HG03354 (cell line): ENCODE measurements at regions not wholly inside any gene's neighbourhood (a gene's known extent, or its start where the extent isn't known, plus 50 kb on each side); places are given as distances from the start of the nearest gene placed in this dataset.

Experiments used
- ATAC-seq: cut with Tn5 transposase; IDR thresholded peaks from one replicate; pipeline ENCODE4 v1.9.1; 2021; ENCODE audit warnings: mild to moderate bottlenecking; ENCODE audit not compliant: unreplicated experiment, poor library complexity, severe bottlenecking

- ATAC-seq = no peak
Measured at GRCh38 chr9:95763983-95764382, 111.5 kb upstream of the ERCC6L2 start.

DNA sequence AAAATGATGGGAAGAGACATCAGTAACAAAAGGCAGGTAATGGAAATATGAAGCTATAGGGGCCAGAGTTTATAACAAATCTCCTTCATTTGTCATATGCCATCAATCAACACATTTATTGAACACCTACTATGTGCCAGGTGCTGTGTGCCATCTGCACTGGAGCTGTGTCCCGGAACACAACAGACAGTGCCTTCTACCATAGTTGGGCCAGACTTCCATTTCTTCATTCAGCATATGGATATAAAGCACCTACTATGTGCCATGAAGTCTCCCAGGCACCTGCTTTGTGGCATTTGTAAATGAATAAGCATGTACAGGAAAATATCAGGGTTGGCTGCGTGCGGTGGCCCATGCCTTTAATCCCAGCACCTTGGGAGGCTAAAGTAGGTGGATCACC lies 112.5 kb upstream of the ERCC6L2 start:
- ATAC-seq = no peak

DNA sequence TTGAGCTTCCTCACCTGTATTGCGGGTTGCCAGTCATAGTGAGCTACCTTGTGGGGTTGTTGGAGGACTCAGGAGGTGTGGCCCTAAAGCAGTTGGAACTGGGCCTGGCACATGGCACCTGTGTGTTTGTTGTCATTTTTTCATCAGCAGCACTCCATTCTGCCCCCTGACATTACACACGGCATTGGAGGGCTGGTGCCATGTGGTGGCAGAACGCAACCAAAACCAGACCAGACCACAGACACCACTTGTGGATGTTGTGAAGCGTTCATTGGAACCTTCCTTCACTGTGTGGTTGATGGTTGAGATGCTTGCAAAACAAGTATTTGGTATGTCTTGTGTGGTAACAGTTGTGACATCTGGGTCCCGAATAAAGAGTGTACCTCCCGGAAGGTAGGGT lies 113.2 kb upstream of the ERCC6L2 start:
- ATAC-seq = no peak

- ATAC-seq = no peak
Measured at GRCh38 chr9:95760791-95761190, 114.7 kb upstream of the ERCC6L2 start.

- no peak for ATAC-seq
Measured at GRCh38 chr9:95757439-95757838, 118.1 kb upstream of the ERCC6L2 start.

DNA sequence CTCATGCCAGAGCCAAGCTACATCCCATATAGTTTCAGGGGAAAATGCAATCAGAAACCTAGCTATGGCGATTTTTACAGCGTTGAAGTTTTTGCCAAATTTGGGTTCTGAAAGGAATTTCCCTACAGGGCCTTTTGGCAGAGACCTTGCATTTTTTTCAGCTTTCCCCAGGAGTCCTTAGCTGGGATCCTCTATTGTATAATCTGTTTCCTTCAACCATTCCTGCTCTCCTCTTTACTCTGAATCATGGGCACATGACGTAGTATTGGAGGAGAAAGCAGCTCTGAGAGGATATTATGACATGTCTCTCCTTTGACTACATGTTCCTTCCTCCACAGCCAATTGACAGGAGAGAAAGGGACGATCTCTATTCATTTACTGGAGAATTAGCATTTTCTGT lies 118.5 kb upstream of the ERCC6L2 start:
- no peak for ATAC-seq

DNA sequence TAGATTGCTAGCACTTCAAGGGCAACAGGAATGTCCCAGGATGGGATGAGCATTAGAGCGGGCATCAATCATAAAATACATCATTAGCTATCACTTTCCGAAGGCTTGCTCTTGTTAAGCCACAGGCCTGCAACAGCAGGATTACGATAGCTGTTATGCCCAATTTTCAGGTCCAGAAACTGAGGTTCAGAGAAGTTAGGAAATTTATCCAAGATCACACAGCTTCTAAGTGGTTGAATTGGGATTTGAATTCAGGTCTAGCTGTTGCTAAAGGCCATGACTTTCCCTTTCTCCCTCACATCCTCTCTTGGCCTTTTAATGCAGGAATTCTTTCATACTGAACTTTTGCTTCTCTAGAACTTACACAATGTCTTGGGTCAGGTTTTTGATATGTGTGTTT lies 119.4 kb upstream of the ERCC6L2 start:
- no peak for ATAC-seq

DNA sequence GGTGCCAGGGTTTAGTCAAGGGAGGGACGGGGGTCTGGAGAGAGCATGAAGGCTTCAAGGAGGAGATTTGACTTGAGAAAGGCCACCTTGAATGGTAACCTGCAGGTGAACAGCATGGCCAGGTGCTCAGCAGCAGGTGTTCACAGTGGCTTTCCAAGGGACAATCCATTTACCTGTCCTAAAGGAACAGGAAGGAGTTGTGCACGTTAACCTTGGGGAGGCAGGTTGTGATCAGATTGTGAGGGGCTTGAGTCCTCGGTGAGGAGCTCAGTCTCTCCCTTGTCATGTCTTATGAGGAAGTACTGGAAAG lies 120.1 kb upstream of the ERCC6L2 start:
- ATAC-seq = no peak

DNA sequence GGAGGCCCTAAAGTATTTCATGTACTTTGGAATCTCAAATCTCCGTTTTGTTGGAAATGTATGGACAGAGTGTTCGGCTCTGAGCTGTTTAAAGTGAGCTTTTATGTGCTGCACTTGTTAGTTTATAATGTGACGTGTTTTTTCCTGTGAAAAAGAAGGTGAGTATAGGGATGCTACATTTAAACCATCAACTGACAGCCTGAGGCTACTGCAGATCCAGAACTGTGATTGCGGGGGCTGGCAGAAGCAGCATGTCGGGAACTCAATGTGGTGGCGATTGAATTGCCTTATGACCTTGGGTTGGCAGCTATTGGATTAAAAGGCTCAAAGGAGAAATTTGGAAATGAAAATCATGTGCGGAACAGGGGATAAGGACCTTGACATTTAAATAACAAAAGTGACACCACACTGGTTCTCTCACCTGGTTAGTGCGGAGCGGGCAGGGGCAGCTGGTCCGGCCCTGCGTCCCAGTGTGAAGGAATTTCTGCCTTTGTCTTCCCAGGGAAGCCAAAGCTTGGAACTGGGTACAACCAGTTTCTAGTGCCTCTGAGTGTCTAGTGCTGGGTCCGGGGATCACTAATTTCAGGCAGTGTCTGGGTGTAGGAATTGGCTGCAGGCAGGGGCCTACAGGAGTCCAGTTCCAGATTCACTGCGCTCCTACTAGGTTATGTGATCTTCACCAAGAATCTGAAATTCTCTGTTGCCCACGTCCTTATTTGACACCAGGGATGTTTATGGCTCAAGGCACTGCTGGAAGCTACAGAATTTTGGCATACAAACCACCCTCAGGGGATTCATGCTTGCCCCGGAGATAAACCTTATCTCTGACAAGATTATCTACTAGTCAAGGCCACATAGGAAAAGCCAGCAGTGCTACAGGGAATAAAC lies 120.7 kb upstream of the ERCC6L2 start:
- no peak for ATAC-seq

DNA sequence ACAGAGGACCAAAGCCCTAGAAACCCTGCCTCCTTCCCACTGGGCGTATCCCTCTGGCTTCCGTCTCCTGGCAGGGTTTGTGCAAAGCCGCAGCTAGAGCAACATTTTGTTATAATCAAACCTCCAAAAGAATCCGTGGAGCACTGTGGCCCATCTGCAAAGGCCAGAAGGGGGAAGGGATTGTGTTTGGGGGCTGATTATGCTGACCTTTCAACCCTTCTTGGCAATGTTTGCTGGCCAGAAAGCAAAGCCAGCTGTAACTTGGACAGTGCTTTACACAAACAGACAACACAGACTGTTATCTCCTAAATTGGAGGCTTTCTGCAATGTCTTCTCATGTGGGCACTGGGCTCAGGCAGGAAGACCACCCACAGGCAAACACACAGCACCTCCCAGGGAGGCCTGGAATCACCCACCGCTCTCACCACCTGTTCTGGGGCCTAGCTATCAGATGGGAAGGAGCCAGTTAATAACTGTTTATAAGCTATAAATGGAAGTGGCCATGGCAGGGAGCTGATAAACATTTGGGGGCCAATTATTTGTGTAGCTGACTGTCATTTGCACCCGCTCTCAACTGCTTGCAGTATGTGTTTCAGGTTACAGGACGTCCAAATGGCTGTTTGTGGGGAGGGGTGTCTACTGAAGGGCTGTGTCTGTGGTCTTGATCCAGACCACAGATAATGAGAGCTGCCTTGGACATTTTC lies 121.6 kb upstream of the ERCC6L2 start:
- ATAC-seq = no peak

DNA sequence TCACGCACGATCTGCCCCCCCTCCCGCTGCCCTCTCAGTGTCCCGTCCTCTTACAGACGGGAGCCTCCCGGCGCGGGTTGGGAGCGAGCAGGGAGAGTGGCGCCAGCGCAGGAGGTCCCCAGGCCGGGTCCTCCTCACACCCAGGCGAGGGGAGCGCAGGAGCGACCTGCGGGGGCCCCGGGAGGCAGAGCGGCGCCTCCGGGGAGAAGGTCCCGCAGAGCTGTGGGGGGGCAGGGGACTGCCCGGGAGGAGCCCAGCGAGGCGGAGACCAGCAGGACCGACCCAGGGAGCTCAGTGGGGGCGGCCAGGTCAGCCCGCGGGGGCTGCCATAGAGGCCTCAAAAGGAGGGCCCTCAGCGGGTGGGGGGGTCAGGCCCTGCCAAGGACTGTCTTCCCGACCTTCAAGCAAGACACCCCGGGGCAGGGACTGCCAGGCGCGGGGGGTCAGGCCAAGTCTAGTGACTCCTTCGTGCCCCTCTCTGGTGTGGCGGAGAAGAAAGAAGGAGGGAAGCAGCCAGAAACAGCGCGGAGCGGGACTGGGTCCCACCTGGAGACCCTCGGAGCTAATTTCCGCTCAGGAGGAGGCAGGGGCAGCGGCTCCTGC lies 123.3 kb upstream of the ERCC6L2 start:
- ATAC-seq = no peak

DNA sequence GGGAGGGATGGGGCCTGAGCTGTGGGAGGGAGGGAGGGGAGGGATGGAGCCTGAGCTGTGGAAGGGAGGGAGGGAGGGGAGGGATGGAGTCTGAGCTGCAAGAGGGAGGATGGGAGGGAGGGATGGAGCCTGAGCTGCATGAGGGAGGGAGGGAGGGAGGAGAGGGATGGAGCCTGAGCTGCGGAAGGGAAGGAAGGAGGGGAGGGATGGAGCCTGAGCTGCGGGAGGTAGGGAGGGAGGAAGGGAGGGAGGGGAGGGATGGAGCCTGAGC lies 124.0 kb upstream of the ERCC6L2 start:
- no peak for ATAC-seq

DNA sequence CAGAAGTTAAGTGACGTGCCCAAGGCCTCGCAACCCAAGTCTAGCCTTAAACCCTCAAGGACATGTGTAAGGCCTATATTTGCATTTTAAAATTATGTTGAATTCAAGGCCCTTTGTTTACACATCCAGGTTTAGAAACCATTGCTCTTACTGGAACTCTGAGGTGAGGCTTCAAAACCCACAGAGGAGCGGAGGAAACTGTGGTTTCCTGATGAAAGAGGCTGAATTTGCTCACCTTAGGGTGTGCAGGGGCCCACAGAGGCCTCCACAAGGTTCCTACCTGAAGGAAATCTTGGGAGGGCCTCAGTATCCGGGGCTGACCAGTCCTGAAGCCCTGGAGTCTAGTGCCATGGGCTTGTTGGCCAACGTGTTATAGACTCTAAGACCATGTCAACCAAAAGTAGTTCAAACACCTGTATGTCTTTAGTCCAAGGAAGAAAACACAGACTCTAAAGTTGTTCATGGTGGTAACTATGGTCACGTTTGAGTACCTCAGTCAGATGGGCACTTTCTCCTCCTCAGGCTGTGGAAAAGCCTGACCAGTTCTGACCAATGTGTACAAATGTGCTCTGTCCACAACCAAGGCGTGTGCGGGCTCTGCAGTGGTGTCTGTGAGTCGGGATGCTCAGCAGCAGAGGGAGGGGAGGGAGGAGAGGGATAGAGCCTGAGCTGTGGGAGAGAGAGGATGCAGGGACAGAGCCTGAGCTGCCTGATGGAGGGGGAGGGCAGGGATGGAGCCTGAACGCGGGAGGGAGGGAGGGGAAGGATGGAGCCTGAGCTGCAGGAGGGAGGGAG lies 124.6 kb upstream of the ERCC6L2 start:
- ATAC-seq = no peak

- ATAC-seq = no peak
Measured at GRCh38 chr9:95749493-95749892, 126.0 kb upstream of the ERCC6L2 start.

DNA sequence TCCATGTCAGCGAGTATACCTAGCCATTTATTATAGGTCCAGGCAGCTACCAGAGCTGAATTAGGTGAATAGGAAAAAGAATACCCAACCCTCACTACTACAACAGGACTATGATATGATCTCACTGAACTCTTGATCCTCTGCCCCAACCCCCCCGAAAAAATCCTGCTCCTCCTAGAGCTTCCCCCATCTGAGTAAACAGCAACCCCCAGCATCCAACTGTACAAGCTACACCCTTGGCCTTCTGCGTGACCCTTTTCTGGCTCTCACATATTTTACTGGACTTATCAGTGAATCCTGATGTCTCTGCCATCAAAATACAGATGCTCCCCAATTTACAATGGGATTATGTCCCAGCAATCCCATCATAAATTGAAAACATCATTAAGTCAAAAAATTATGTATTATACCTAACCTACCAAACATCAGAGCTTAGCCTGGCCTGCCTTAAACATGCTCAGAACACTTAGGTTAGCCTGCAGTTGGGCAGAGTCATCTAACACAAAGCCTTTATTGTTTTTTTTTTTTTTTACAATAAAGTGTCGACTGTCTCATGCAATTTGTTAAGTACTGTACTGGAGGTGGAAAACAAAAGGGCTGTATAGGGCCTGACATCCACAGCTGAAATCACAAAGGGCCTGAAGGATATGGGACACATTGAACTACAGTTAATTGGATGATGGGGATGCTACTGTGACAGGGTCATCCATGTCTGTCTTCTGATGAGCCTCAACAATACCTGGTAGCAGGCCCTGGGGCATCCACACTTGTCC lies 128.9 kb upstream of the ERCC6L2 start:
- no peak for ATAC-seq

- ATAC-seq = no peak
Measured at GRCh38 chr9:95742821-95743220, 132.7 kb upstream of the ERCC6L2 start.

DNA sequence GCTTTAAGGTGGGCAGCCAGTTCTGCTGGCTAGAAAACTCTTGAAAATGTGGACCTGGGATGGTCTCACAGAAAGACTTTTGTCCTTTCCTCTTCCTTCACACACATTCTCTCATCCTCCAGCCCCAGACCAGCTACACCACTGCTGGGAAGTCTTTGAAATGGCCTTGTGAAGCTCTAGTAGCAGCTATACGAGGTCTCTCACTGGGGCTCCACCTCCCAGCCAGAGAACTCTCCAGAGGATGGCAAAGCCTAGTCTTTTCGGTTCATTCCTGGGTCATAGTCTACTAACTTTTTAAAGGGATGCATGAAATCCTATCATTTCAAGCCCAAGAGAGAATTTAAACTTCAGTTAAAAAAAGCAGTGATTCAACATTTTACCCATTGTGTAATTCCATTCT lies 133.9 kb upstream of the ERCC6L2 start:
- no peak for ATAC-seq

DNA sequence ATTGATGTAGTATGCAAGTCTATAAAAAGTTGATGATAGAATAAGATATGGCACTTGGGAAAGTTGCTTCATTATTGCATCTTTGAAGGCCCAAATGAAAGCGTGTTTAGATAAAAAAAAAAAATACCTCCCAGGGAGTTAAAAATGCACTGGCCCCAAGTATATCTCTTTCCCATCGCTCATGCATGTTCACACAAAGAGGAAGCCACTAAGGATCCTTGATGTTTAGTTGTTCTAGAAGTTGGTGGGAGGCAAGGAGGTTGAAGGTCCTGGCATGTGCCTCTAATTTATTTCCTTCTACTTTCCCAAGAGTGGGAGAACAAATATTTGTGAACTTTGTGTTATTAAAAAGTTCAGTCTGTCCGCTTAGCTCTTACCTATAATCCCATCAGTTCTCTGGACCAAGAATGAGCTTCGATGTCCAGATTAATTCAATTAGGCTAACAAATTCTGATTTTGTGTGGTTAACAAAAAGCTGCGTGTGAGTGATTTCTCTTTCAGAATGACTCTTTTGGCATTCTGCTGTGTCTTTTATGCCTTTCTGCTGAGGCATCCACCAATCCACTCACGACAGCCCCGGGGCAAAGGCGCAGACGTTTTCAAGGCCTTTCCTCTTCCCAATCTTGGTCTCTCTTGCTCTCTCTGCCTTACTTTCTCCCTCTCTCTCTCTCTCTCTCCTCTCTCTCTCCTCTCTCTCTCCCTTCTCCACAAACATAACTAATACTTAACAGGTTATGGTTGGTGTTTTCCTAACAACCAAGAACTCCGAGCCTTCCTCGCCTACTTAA lies 135.1 kb upstream of the ERCC6L2 start:
- ATAC-seq = no peak

DNA sequence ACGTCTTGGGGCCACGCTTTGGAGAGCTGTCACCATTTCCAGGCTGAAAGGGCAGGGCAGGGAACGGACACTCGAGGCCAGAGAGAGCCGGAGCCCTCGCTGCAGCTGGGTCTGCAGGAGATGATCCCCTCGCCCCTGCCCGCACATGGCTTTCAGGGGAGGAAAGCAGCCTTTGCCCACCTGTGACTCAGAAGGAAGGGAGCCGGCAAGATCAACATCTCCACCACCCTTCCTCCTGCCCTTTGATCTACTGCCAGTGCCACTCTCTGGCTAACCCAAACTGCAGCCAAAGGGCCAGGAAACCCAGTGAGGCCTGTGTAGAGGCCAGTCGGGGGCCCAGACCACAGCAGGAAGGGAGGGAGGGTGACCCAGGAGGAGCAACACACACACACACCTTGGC lies 137.1 kb upstream of the ERCC6L2 start:
- ATAC-seq = no peak
